Kidney capillary endothelial cell (primary cell): ENCODE measurements at regions not wholly inside any gene's neighbourhood (a gene's known extent, or its start where the extent isn't known, plus 50 kb on each side); places are given as distances from the start of the nearest gene placed in this dataset.
A peak's percentile ranks its signal among the peaks of the same experiment; 100 is the strongest.

Experiments used
- DNase-seq: peaks from one replicate; pipeline ENCODE4 v3.0.0-alpha.2; 2018; ENCODE audit warnings: low spot score

DNA sequence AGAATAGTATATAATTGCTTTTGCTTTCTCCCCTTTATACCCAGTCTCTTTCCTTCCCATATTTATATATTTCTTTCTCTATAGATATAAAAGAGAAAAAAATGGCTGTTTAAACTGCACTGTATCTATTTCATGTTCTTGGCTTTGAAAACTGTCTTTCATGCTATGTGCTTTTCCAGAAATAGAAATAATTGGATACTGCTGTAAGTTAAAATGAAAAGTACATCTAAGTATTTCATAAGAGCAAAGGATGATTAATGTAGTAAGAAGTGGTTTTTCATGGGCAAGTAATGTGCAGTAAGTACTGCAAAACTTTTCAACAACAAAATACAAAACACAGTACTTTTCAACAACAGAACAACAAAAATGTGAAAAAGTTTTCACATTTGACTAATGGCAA, 237.9 kb downstream of the SNCA start:
- DNase-seq = no peak

DNA sequence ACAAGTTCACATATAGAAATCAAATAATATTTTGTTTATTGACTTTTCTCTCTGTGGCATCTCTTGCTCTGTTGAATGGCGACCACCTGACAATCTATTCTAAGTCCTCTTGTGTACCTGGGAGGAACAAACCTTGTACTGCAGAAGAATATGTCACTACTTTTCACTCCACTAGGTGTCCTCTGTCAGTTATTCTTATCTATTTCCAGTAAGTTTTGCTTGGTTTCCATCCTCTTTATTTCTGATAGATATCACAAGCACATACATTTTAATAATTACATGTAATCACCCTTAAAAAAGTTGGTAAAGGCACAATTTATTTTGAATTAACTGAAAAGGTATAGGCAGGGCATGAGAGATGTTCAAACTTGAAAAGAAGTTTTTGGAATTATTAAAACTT, 238.4 kb downstream of the SNCA start:
- peak; percentile 34 for DNase-seq

DNA sequence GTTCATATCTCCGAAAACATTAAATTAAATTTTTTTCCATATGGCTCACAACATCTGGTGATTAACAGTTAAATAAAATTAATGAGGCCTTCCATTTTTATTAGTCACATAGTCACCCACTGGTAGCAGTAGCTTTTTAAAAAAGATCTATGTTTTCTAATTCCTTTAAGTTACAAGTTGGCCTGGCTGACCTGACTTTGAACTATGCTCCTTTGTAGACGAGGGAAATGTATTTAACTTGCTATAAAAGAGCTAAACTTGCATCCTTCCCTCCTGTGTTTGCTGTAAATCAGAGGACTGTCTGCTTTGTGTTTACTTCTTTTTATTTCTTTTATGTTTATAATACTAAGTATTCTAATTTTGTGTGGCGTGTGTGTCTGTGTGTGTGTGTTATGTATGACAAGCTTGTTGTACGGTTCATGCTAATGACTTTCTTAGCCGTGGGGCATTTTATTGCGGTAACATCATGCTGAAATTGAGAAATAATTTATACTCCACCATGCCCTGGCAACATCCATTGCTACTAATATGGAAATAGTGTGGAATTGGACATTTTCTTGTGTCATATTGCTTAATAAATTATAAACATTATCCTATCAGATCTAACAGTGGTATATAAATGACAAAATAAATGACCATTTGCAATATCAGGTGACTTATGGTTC, 241.7 kb downstream of the SNCA start:
- no peak for DNase-seq

DNA sequence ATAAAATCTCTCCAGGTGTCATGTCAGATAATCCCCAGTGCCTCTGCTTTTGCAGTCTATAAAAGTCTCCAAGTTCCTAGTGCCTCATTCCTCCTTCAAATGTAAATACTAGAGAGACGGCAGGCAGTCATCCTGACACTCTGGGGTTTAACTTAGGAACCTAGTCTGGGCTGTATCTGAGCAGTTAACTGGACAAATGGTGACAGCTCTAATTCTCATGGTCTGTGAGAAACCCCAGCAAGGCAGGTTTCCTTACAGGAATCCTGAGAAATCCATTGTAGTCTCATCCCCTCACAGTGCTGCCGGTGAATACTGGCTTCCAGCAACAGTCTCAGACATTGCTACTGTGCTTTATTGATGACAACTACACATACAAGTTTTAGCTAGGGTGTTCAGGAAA, 246.8 kb downstream of the SNCA start:
- DNase-seq = no peak

DNA sequence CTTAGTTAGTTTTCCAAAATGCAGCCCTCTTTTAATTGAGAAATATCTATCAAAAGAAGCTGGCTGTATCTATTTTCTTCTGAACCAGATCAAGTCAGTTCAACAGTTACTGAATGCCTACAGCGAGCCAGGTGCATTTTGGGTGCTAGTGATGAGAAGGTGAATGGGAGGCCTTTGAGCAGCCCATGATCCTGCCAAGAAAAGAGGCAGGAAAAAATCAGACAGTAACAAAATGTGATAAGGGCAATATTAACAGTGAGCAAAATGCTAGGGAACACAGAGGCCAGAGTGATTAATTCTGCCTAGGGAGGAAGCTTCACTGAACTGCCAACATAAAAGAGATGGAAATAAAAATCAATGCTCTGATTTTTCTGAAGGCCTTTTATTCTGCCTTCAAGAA, 248.5 kb downstream of the SNCA start:
- DNase-seq = no peak

DNA sequence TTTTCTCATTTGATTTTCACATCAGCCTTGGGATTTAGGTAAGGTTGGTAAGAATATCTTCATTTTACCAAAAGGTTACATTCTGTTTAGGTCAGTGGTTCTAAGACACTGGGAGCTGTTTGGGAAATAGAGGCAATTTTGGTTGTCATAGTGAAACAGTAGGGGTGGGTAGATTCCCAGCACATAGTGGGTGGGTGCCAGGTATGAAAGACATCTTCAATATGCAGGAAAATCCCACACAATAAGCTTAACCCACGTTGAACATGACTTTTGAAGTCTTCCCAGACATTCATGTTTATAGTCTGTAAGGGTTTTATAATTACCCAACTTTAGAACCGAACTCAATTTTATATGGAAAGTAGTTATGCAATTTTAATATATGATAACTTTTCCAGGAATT, 249.6 kb downstream of the SNCA start:
- no peak for DNase-seq

DNA sequence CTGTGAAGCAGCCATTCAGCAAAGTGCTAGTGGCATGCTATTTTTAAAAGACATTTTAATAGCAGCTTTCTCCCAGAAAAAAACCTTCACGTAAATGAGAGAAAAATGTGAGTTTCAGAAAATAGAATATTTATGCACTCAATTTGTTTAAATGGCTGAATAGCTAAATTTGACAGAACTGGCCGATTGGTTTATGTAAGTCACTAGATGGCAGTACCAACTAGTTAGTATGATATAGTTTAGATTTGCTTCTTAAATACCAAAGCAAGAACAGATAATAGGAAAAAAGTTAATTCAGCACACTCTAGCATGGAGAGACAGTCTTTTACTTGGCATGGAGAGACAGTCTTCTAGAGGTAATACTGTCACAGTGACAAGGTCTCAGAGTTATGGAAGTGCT, 250.1 kb downstream of the SNCA start:
- DNase-seq = no peak

DNA sequence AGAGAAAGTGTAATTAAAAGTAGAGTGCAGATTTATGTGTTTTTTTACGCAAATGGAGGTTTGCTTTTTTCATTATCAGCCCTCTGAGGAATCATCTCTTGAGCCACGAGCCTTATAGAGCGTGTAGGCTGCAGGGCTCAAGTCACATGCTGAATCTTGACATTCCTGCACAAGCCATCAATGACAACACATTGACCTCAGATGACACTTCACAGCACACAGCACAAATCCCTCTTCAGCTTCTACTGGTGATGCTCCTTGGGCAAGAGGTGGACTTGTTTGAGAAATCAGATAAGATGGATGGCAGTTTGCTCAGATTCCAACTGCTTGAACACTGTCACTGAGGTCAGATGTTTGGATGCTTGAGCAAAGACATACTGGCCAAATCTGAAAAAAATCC, 250.6 kb downstream of the SNCA start:
- no peak for DNase-seq

DNA sequence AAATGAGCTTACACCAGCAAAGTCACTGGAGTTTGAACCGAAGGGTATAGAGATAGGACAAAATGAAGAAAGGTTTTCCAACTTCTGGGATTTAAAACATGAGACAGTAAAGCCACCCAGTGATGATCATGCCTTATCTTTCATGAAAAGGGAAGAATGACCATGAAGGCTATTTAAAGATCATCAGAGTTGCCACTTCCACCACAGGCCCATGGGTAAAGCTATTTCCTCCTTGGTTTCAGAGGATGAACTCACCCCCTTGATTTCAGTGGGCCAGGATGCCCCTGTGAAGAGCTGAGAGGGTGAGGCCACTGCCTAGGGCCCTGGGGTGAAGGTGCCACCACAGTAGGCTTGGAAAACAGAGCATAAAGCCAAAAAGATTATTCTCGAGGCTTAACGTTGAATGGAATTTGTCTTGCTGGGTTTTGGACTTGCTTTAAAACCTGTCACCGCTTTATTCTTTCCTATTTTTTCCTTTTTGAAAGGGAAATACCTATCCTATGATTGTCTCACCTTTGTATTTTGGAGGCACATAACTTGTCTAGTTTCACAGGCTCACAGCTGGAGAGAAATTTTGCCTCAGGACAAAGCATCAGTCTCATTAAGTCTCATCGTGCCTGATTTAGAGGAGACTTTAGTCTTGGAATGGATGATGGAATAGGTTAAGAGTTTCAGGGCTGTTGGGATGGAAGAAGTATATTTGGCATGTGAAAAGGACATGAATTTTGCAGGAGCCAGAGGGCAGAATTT, 254.0 kb downstream of the SNCA start:
- DNase-seq = no peak

DNA sequence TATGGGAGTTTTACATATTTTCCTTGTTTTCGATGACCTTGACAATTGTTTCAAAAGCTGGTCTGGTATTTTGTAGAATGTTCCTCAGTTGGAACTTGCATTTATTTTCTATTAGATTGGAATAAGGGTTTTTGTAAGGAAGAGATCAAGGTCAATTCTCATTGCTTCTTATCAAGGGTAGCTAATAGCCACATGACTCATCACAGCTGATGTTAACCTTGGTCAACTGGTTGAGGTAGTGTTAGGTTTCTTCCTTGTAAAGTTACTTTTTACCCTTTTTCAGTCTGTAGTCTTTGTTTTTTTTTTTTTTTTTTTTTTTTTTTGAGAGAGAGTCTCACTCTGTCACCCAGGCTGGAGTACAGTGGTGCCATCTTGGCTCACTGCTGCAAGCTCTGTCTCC, 257.2 kb downstream of the SNCA start:
- DNase-seq = no peak

DNA sequence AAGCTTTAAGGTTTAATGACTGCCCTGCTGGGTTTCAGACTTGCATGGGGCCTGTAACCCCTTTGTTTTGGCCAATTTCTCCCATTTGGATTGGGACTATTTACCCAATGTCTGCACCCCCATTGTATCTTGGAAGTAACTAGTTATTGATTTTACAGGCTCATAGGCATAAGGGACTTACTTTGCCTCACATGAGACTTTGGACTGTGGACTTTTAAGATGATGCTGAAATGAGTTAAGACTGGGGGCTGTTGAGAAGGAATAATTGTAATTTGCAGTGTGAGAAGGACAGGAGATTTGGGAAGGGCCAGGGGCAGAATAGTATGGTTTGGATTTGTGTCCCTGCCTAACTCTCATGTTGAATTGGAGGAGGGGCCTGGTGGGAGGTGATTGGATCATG, 260.7 kb downstream of the SNCA start:
- DNase-seq = no peak

DNA sequence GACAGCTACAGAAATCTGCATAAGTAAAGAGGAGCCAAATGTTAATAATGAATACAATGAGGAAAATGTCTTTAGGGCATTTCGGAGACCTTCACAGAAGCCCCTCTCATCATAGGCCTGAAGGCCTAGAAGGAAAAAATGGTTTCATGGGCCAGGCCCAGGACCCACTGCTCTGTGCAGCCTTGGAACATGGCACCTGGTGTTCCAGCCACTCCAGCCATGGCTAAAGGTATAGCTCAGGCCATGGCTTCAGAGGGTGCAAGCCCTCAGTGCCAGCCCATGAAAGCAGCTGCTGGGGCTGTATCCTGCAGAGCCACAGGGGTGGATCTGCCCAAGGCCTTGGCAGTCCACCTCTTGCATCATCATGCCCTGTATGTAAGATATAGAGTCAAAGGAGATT, 261.1 kb downstream of the SNCA start:
- DNase-seq = no peak

DNA sequence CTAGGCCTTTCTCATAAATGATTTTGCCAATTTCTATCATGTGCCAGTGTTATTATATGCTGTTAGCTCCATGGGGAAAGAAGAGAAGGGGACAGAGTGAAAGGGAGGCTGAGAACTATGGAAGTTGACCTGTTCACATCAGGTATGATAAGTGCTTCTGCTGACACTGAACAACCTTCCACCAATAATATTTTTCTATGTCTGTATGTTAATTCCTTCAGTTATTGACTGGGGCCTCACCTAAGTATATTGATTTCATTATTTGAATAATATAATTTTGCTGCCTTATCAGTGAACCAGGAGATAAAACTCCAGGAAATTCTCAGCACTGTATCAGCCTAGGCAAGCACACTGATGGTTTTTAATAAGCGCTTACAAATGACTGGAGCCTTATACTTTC, 262.8 kb downstream of the SNCA start:
- no peak for DNase-seq

DNA sequence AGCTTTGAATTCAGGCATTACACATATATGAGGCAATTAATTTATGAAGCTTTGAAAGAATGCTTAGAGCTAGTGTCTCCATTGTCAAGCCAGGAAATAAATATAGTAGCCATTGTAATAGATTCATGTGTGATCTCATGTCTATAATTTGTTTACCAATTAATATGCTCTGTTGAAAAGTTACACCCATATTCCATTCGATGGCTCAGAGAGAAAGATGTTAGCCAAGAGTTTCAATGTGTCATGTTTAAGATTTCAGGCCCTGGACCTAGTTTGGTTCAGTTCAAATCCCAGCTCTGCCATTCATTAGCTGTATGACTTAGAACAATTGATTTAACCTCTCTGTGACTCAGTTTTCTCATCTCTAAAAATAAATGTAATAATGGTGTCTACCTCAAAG, 263.3 kb downstream of the SNCA start:
- DNase-seq = no peak

DNA sequence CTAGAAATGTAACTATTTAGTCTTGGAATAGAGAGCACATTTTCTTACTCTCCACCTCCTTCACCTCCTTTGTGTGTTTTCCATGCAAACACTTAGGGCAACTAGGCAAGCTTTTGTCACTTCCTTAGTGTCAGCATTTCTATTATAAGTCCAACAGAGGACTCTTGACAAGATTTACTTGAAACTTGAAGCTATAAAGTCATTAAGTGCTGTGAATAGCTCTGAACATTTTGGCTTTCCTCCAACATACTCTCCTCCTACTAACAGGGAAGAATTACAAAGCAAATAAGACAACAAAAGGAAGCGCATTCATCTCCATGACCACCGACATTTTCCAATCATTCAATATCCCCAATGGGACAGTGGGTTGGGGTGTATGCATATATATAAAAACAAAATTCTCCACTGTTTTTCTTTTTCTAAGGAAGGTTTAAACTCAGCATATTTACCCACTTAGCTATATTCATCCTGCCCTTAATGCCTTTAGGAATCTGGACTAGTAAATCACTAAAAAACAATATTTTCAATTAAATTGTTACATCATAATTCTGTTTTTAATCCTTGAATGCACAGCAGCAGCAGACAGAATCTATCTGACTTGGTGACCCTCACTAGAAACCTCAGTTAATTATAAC, 264.6 kb downstream of the SNCA start:
- DNase-seq = peak; percentile 38

DNA sequence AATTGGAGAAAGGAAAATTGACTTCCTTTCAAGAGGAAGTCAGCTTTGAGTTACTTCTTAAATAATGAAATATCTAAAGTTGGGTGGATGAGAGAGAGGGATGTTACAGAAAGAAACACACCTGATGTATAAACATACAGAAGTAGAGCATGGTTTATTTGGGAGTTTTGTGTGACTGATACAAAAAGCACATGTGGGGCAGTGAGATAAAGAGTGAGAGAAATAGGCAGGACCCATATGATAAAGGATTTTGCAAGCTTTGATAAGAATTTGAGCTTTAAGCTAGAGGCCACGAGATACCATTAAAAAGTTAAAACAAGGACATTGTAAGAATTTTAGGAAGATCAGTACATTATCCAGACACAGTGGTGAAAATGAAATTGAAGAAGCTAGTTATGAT, 263.3 kb upstream of the GPRIN3 start:
- DNase-seq = no peak

DNA sequence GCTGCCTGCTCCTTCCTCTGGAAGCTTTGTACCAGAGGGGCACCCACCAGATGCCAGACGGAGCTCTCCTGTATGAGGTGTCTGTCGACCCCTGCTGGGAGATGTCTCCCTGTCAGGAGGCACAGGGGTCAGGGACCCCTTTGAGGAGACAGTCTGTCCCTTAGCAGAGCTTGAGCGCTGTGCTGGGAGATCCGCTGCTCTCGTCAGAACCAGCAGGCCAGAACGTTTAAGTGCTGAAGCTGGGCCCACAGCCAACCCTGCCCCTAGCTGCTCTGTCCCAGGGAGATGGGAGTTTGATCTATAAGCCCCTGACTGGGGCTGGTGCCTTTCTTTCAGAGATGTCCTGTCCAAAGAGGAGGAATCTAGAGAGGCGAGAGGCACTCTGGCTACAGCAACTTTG, 260.3 kb upstream of the GPRIN3 start:
- no peak for DNase-seq

DNA sequence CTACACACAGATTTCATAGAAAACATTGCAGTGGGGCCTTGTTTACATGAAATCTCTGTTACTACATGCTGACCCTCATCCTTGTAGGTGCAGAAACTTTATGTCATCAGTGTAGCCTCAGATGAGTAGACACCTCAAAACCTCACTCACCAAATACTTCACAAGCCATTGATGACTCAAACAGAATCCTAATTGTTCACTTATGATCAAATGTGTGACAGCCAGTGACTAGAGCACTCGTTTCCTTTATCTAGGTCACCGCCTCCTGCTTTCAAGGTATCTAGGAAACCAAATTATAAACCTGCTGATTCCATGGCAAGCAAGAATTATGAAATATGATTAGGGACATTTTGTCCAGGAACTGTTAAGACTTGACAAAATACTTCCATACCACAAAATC, 255.8 kb upstream of the GPRIN3 start:
- DNase-seq = no peak

DNA sequence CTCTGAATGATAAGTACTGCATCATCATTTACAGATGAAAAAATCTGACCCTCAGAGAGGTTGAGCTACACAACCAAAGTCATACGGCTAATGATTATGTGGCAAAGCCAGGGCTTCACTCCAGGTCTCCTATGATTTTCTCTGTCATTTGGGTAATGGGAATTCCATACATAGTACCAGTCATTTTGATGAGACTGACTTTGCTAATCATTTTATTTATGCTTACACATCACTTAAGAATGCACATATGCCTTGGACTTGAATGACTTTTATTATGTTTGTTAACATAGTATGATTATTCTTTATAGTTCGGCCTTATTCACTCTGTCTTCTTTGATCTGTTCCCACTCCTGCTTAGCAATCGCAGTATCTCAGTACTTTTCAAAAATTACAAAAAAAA, 255.1 kb upstream of the GPRIN3 start:
- no peak for DNase-seq

DNA sequence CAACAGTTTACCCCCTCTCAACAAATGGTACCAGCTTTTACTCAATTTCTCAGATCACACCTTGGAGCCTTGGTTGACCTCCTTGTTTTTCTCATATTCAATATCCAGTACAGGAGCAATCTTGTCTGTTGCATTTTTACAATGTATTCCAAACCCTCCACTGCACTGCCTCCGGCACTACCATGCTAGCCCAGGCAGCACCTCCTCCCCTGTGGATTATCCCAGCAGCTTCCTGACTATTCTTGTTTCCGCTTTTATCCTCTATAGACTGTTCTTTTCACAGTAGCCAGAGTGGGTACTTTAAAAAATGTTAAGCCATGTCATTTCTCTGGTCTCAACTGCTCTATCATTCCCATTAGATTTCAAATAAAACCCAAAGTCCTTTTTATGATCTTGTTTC, 253.4 kb upstream of the GPRIN3 start:
- no peak for DNase-seq

DNA sequence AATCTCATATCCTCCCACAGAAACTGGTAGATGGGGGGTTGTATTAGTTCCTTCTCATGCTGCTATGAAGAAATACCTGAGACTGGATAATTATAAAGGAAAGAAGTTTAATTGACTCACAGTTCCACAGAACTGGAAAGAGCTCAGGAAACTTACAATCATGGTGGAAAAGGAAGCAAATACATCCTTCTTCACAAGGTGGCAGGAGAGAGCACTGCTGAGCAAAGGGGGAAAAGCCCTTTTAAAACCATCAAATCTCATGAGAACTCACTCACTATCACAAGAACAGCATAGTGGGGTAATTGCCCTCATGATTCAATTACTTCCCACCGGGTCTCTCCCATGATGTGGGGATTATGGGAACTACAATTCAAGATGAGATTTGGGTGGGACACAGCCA, 250.5 kb upstream of the GPRIN3 start:
- DNase-seq = no peak

DNA sequence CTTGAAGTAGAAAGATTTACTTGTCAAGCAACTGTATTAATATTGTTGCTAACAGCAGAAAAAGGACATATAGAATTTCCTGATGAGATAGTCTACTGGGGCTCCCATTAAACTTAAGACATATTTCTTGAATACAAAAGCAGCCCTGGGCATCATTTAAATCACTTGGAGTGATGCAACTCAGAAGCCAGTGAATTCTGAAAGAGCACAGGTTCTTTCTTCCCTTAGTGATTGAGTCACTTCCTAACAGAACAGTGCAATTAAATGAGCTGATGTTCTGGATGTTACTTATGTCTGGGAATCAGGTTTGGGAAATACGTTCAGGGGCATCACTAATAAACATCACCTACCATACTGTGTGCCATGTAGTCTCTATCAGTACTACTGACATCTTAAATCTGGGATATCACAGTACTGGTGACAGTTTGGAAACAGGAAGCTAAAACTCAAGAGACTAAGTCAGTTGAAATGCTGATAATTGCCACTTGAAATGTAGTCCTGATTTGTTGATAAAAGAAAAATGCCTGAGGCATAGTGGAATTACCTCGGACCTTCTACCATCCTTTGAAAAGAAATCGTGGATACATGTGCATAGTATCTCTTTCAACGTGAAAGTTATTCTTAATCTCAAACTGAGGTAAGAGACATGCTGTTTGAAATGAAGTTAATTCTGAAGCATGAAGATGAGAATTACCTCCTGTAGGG, 249.2 kb upstream of the GPRIN3 start:
- no peak for DNase-seq

DNA sequence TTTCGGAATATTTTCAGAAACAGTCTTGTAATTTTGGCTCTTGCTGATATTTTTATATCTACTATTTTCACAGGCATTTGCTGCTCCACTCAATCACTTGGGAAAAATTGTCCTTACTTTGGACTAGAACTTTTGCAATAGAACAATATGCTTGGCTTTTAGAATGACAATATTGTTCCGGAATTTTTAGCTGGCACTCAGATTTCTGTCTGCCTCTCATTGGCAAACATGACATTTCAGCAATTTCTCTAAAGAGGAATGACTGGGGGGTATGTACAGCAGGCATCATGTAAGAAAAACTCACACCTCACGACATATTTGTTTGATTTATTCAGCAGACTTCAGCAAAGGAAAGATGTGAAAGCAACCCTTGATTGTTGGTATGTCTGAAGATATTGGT, 243.6 kb upstream of the GPRIN3 start:
- no peak for DNase-seq
